Nephron (organoid): ENCODE measurements at regions not wholly inside any gene's neighbourhood (a gene's known extent, or its start where the extent isn't known, plus 50 kb on each side); places are given as distances from the start of the nearest gene placed in this dataset.

Experiments used
- H3K27ac Mint-ChIP-seq, 3 experiments: 2 replicates each; pipeline ENCODE4 v1.8.0; 2020; ENCODE audit warnings: mixed read lengths in 3 of 3, mild to moderate bottlenecking in 2 of 3, moderate library complexity in 1 of 3
- H3K27me3 Mint-ChIP-seq: 2 replicates; pipeline ENCODE4 v1.8.0; 2021; ENCODE audit warnings: low read depth, mild to moderate bottlenecking, moderate library complexity, mixed read lengths
- H3K36me3 Mint-ChIP-seq: 2 replicates; pipeline ENCODE4 v1.8.0; 2020; ENCODE audit warnings: low read depth, mixed read lengths
- H3K4me1 Mint-ChIP-seq: 2 replicates; pipeline ENCODE4 v1.8.0; 2020; ENCODE audit warnings: mixed read lengths
- H3K4me3 Mint-ChIP-seq, 3 experiments: 2 replicates each; pipeline ENCODE4 v1.8.0; 2020; ENCODE audit warnings: mild to moderate bottlenecking in 3 of 3, mixed read lengths in 3 of 3, moderate library complexity in 2 of 3
- H3K9me3 Mint-ChIP-seq: 2 replicates; pipeline ENCODE4 v1.8.0; 2020; ENCODE audit warnings: mixed read lengths
- CTCF ChIP-seq, 3 experiments: fragments of 200-600 bp; sonication (generic); IDR thresholded peaks; one replicate each; pipeline ENCODE4 v1.5.0; 2021; ENCODE audit warnings: antibody characterized with exemption in 3 of 3; ENCODE audit not compliant: unreplicated experiment in 3 of 3

GRCh38 chr3:113129168-113129567, 82.2 kb upstream of the BOC start:
- Mint-ChIP-seq H3K9me3 (no peaks in the 10 kb centered on the region), H3K36me3 (no peaks in the 10 kb centered on the region), H3K4me1 (peaks cover 23% of the 10 kb centered on the region), H3K4me3 (no peak overlapping the region), H3K27me3 (peaks cover 5% of the 10 kb centered on the region), H3K27ac (peak overlapping the region in 1 of 3 experiments; percentile 32)
- TF ChIP-seq CTCF (IDR thresholded peaks at IDR 0.05; ENCODE audit: unreplicated experiment in 3 of 3) = no peak

- H3K4me1 Mint-ChIP-seq = peaks cover 18% of the 10 kb centered on the region
- no peaks in the 10 kb centered on the region for H3K27me3 Mint-ChIP-seq
- no peaks in the 10 kb centered on the region for H3K9me3 Mint-ChIP-seq
- H3K4me3 Mint-ChIP-seq = no peak overlapping the region
- no peak for TF ChIP-seq CTCF (IDR thresholded peaks at IDR 0.05; ENCODE audit: unreplicated experiment in 3 of 3)
- peak overlapping the region in 1 of 3 experiments; percentile 13 for H3K27ac Mint-ChIP-seq
- no peaks in the 10 kb centered on the region for H3K36me3 Mint-ChIP-seq
These were observed 78.8 kb upstream of the BOC start for GRCh38 chr3:113132571-113132996.

GRCh38 chr3:113133140-113133539, 78.2 kb upstream of the BOC start:
- peaks cover 3% of the 10 kb centered on the region for H3K9me3 Mint-ChIP-seq
- no peaks in the 10 kb centered on the region for H3K36me3 Mint-ChIP-seq
- TF ChIP-seq CTCF (IDR thresholded peaks at IDR 0.05; ENCODE audit: unreplicated experiment in 3 of 3) = no peak
- H3K4me3 Mint-ChIP-seq = no peak overlapping the region
- H3K4me1 Mint-ChIP-seq = peaks cover 13% of the 10 kb centered on the region
- H3K27me3 Mint-ChIP-seq = no peaks in the 10 kb centered on the region
- peak overlapping the region; percentile 11 to 34 (median 23) for H3K27ac Mint-ChIP-seq

GRCh38 chr3:113136071-113136470, 75.3 kb upstream of the BOC start:
- Mint-ChIP-seq H3K27ac (peak overlapping the region in 2 of 3 experiments; percentile 79 to 82), H3K9me3 (peaks cover 9% of the 10 kb centered on the region), H3K36me3 (no peaks in the 10 kb centered on the region), H3K27me3 (no peaks in the 10 kb centered on the region), H3K4me1 (peaks cover 7% of the 10 kb centered on the region), H3K4me3 (no peak overlapping the region)
- peak; percentile 52 to 59 (median 58) for TF ChIP-seq CTCF (IDR thresholded peaks at IDR 0.05; ENCODE audit: unreplicated experiment in 3 of 3)

- H3K27me3 Mint-ChIP-seq = no peaks in the 10 kb centered on the region
- H3K27ac Mint-ChIP-seq = peak overlapping the region in 2 of 3 experiments; percentile 50 to 79
These were observed 74.8 kb upstream of the BOC start for GRCh38 chr3:113136544-113136943.

More at GRCh38 chr3:113136544-113136943, 74.8 kb upstream of the BOC start:
- Mint-ChIP-seq H3K36me3 (no peaks in the 10 kb centered on the region), H3K4me3 (no peak overlapping the region), H3K4me1 (peaks cover 12% of the 10 kb centered on the region), H3K9me3 (peaks cover 9% of the 10 kb centered on the region)
- TF ChIP-seq CTCF (IDR thresholded peaks at IDR 0.05; ENCODE audit: unreplicated experiment in 3 of 3) = no peak
